Stimulated activated CD8-positive, alpha-beta memory T cell treated with anti-CD3 and anti-CD28 coated beads, Interleukin-4, amount 100 ng/mL, for 1 hour (primary cell): ENCODE measurements at regions not wholly inside any gene's neighbourhood (a gene's known extent, or its start where the extent isn't known, plus 50 kb on each side); places are given as distances from the start of the nearest gene placed in this dataset.

Source experiments
- DNase-seq, 2 donors: peaks; one replicate each; pipeline ENCODE4 v3.0.0-alpha.2; 2020; ENCODE audit warnings: low read depth in 2 of 2, low spot score in 1 of 2

- no peak for DNase-seq
Observed at GRCh38 chr13:89923736-89924135, 1423.8 kb upstream of the MIR17HG start.

GRCh38 chr13:89925107-89925506, 1422.4 kb upstream of the MIR17HG start:
- DNase-seq = no peak

DNA sequence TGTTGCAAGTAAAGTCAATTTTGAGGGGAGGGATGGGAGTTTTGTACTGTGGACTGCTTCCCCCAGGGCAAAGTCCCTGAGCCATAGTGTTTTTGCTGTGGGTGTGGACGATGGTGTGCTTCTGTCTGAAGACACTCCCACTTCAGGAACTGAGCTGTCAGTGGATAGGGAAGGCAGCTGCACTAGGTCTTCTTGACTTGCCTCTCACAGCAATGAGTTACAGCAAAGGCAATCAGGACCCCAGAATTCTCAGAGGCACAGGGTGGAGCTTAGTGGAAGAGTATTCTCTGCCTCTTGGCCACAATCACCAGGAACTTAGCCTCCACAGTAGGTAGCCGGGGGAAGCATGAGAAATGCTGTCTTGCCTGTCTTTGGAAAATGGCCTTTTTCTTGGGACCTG, 1416.6 kb upstream of the MIR17HG start:
- DNase-seq = no peak

GRCh38 chr13:89932902-89933301, 1414.6 kb upstream of the MIR17HG start:
- no peak for DNase-seq

DNA sequence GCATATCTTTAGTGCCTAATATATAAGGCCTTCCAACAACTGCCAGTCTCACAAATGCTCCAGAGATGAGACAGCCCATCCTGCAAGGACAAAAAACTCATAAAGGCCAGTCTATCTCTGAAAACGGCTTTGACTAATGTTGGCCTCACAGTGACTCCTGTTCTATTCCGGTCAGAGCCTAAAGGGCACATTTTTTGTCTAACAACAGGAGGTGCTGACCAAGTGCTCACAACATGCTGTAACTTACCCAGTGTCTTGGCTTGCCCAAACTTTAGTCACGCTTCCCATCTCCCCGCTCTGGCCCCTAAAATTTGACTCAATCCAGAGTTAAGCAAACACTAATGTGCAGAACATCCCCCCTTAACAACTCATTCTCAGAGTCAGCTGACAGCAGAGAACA, 1411.2 kb upstream of the MIR17HG start:
- DNase-seq = no peak

- no peak for DNase-seq
Observed at GRCh38 chr13:89937420-89937819, 1410.1 kb upstream of the MIR17HG start.

DNA sequence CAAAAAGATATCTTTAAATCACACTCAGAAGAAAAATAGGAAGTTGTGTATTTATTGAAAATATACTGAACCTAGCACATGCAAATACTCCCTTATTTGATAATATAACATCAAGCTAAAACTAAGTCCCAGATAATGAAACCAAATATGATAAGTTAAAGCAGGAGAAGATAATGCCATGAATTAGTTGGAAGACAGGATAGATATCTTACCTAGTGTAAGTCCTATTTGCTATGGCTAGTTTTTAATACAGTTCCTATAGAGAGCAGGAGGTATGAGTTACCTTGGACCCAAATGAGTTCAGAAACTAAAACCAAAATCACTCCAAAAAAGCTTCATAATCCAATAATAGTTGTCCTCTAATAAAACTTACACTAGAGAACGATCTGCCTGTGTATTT, 1407.1 kb upstream of the MIR17HG start:
- no peak for DNase-seq

DNA sequence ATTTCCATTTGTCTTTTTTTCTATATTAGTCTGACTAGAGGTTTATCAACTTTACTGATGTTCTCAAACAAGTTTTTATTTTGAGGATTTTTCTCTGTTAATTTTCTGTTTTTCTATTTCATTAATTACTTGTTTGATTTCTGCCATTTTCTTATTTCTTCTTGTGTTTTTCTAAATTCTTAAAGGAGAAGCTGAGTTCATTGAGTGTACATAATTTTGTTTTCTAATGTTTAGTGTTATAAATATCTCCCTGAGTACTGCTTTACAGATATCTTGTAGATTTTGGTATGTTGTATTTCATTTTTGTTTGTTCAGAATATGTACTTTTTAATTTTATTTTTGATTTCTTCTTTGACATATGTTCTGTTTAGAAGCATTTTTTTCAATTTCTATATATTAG, 1404.3 kb upstream of the MIR17HG start:
- DNase-seq = no peak

GRCh38 chr13:89950225-89950624, 1397.3 kb upstream of the MIR17HG start:
- no peak for DNase-seq

GRCh38 chr13:89951341-89951740, 1396.1 kb upstream of the MIR17HG start:
- DNase-seq = no peak

DNA sequence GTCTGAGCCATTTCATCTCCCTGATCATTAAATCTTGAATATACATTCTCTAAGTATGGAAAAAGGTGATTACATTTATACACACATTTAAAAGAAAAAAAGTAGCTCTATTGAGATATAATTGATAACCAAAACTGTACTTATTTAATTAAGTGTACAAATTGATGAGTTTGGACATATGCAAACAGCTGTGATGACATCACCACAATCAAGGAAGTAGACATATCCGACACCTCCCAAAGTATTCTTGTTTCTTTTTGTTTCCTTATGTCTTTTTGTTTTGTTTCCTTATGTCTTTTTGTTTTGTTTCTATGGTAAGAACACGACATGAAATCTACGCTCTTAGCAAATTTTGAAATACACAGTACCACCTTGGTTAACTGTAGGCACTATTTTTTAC, 1393.9 kb upstream of the MIR17HG start:
- no peak for DNase-seq

DNA sequence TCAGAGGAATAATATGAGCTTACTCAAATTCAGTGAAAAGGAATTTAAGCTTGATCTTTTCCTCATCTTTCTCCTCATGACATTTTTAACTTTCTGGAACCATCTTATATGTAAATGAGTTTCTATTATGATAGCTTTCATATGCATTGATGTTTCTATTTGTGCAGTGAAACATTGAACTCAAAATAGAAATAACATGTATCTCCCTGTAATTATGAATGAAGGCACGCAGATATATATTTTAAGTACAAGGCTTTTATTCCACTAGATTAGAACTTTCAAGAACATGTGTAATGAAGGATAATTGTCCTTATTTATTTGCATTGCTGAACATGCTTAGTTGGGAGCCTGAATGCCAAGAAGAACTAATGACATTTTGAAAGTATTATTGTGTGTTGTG, 1391.7 kb upstream of the MIR17HG start:
- DNase-seq = no peak

- DNase-seq = no peak
Observed at GRCh38 chr13:89959074-89959473, 1388.4 kb upstream of the MIR17HG start.

- DNase-seq = no peak
Observed at GRCh38 chr13:89965252-89965651, 1382.2 kb upstream of the MIR17HG start.

DNA sequence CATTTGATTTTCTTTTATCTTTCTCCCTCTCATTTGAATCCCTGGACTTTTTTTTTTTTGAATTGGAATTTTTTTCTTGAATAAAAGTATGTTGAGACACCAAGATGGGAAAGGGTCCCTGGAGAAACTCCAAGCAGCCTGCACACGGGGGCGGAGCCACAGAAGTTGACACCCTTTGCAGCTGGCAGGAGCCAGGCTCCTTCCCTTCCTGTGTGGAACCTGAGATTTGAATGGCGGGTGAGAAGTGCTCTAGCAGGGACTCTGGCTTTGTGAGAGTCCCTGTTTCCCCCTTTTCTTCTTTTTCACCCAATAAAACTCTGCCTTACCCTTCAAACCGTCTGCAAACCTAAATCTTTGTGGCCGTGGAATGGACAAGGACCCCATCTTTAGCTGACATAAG, 1381.0 kb upstream of the MIR17HG start:
- DNase-seq = no peak

DNA sequence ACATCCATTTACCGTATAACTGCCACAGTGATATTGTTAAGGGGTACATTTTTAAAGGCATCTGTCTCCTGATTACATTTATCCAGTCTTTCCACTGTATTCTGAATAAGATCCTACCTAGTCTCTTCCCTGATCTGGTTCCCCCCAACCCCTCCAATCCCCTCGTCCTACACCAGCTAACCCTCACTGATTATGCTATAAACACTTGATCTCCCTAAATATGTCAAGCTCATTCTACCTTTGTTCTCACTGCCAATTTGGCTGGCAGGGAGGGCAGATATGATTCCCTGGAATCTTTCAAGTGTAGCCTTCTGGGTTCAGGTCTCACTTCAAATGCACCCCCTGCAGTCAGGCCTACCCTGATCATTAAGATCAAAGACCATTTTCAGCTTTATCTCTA, 1379.8 kb upstream of the MIR17HG start:
- DNase-seq = no peak

DNA sequence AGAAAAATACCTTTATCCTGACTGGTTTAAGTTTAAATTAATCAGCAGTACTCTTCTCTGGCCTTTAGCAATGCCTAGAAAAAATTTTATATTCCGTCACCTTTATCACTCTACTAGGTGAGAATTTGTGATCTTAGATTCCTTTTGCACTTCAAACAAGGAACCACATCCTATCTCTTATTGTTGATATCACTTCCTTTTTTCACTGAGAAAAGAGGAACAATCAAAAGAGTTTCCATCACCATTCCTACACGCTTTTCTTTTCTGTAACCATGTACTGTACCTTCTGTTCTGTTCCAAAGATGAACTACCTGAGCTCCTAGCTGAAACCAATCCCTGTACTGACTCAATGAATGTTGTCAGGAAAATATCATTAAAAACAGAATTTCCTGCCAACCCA, 1379.0 kb upstream of the MIR17HG start:
- no peak for DNase-seq

GRCh38 chr13:89970353-89970709, 1377.2 kb upstream of the MIR17HG start:
- DNase-seq = no peak

GRCh38 chr13:89977203-89977602, 1370.3 kb upstream of the MIR17HG start:
- DNase-seq = no peak

DNA sequence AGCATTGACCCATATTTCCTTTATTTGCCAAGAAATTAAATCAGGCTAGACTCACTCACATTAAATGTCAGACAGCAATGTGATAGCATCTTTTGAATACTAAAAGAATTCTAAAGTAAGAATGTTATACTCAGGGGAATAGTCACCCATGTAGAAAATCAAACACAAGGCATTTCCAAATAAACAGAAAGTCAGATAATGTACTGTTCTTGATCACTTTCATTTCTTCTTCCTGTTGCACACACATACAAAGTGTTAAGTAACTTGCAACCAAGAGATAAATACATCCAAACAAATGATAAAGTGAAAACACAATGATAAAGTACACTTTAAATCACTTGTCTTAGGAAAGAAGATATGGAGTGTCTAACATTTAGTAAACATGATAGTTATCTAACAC, 1366.6 kb upstream of the MIR17HG start:
- no peak for DNase-seq

DNA sequence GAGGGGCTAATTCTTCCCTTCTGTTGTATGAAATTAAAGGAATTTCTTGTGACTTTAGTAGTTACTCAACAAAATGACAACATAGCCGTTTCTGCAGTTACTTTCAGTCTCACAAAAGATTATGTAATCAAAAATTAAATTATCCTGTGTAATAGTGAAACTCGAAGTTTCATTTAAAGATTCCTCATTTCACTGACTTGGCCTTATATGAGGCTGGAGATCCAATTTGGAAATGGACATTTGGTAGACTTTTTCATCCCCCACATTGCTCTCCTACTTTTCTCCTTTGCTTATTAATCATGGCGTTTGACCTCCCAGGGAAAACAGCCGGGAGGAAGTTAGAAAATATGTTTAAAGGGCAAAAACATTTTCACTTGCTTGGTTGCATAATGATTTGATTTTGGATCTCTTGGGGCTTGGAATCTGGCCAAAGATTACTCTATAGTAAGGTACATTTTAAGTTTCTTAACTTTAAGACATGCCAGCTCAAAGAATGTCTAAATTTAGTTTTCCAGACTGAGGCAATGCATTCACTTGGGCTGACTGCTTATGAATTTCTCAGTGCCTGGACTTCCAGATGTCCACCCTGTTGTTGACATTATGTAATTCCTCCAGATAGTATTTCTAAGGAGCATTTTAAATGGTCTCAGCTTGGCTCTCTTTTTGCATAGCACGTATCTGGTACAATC, 1364.9 kb upstream of the MIR17HG start:
- DNase-seq = no peak

- no peak for DNase-seq
Observed at GRCh38 chr13:89988206-89988605, 1359.3 kb upstream of the MIR17HG start.

DNA sequence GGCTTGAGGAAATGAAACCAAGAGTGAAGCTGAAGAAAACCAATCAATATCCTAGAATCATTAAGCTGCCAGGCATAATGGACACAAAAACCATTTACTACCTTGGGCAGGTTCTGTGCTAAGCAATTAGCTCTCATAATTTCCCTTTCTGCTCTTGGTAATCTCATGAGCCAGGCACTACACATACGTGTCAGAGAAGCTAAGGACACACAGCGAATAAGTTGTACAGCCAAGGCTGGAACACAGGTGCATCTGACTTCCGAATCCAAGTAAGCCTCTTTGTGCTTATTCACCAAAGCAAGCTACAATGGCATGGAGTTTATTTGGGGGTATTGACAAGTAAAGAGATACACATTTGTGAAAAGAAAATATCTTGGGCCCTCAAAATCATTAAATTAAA, 1343.9 kb upstream of the MIR17HG start:
- no peak for DNase-seq

DNA sequence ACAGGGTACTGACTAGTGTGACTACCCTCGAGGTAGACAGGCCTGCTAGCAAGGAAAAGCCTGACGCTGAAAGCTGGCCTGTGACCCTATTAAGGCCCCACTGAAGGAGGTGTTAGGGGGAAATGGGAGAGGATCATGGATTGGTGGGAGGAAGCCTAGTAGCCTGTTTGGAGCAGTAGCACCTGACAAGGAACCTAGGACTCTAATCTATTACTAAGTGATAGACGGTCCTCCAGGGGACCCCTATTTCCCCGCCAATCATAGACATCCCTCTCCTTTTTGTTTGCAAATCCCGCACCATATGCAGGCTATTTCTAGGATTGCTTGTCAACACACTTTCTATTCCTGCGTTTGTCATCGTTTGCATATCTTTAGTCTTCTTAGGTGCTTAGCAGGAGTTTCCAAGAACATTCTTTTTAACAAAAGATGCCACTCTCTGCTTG, 1338.8 kb upstream of the MIR17HG start:
- DNase-seq = no peak
